Endothelial cell of umbilical vein (primary cell): ENCODE measurements at regions not wholly inside any gene's neighbourhood (a gene's known extent, or its start where the extent isn't known, plus 50 kb on each side); places are given as distances from the start of the nearest gene placed in this dataset.

Source experiments
- BruUV-seq: library from RNA; stranded (reverse); fragments of 400-500 nt; replicated peaks from 2 replicates; lab custom pipeline; 2021; lab: Mats Ljungman, UMichigan
- CTCF ChIA-PET: fragments of 300-600, 350-600 bp; sonication (Branson Sonifier 250); formaldehyde crosslinking; loops from one replicate; lab custom pipeline; 2021; ENCODE audit warnings: antibody characterized with exemption, inconsistent platforms; lab: Charles Lee
- POLR2A ChIA-PET: fragments of 300-600, 350-600 bp; sonication (Branson Sonifier 250); formaldehyde crosslinking; loops from one replicate; lab custom pipeline; 2021; ENCODE audit warnings: antibody characterized with exemption, inconsistent platforms; lab: Charles Lee
- DNase-seq: peaks from one replicate; pipeline ENCODE4 v3.0.0-alpha.2; 2011; ENCODE audit warnings: low read depth, low spot score
- FAIRE-seq: peaks from 2 replicates; lab custom pipeline; 2011; peaks lifted over from hg19 to GRCh38; lab: Jason Lieb, UNC
- H2AFZ ChIP-seq: 2 replicates; pipeline ENCODE4 v1.6.0; 2012; ENCODE audit warnings: low read depth, low read length, control low read depth, inconsistent platforms
- H3K27ac ChIP-seq: 2 replicates; pipeline ENCODE4 v1.5.1; 2011; ENCODE audit warnings: low read depth, mild to moderate bottlenecking, control low read depth, low read length, moderate library complexity; ENCODE audit not compliant: insufficient read depth
- H3K27me3 ChIP-seq, 2 experiments: 2 replicates each; pipeline versions ENCODE4 v1.6.0 to v1.6.1; 2011; ENCODE audit warnings: low read length in 2 of 2, mixed read lengths in 1 of 2; ENCODE audit not compliant: control insufficient read depth in 2 of 2, insufficient read depth in 2 of 2
- H3K36me3 ChIP-seq, 2 experiments: 2 replicates in 1 of 2; 3 replicates in 1 of 2; pipeline ENCODE4 v1.5.1; 2011; ENCODE audit warnings: low read length in 2 of 2, mild to moderate bottlenecking in 1 of 2, moderate library complexity in 1 of 2; ENCODE audit not compliant: control insufficient read depth in 2 of 2, insufficient read depth in 2 of 2; ENCODE audit errors: extremely low read depth in 1 of 2
- H3K4me1 ChIP-seq: 3 replicates; pipeline ENCODE4 v1.5.1; 2011; ENCODE audit warnings: mild to moderate bottlenecking, low read length; ENCODE audit not compliant: control insufficient read depth, insufficient read depth; ENCODE audit errors: extremely low read depth
- H3K4me2 ChIP-seq: 2 replicates; pipeline ENCODE4 v1.6.1; 2011; ENCODE audit warnings: low read length, control low read depth, mixed read lengths; ENCODE audit not compliant: insufficient read depth
- H3K4me3 ChIP-seq, 3 experiments: fragments of 200-600 bp in 1 of 3; sonication (generic), shearing (Covaris generic) in 1 of 3; replicated peaks in 1 of 3; 2 replicates each; pipeline ENCODE4 v1.5.1; 2011 to 2016; ENCODE audit warnings: control low read depth in 3 of 3, low read length in 3 of 3, mild to moderate bottlenecking in 2 of 3, inconsistent platforms in 1 of 3, low read depth in 1 of 3, moderate library complexity in 1 of 3; ENCODE audit not compliant: insufficient read depth in 1 of 3
- H3K79me2 ChIP-seq: 2 replicates; pipeline ENCODE4 v1.6.0; 2012; ENCODE audit warnings: low read length, inconsistent platforms; ENCODE audit not compliant: control insufficient read depth, insufficient read depth
- H3K9ac ChIP-seq: replicated peaks from 2 replicates; pipeline ENCODE3; 2011; ENCODE audit warnings: low read length, control low read depth; ENCODE audit not compliant: insufficient read depth; ENCODE audit errors: extremely low read depth
- H3K9me1 ChIP-seq: replicated peaks from 3 replicates; pipeline ENCODE4 v1.6.0; 2011; ENCODE audit warnings: mild to moderate bottlenecking, low read length; ENCODE audit not compliant: control insufficient read depth, insufficient read depth; ENCODE audit errors: extremely low read depth
- H3K9me3 ChIP-seq: replicated peaks from 2 replicates; pipeline ENCODE4 v1.5.1; 2012; ENCODE audit warnings: low read length, inconsistent platforms; ENCODE audit not compliant: control insufficient read depth, insufficient read depth
- H4K20me1 ChIP-seq: replicated peaks from 2 replicates; pipeline ENCODE3; 2011; ENCODE audit warnings: mild to moderate bottlenecking, low read length; ENCODE audit not compliant: control insufficient read depth, insufficient read depth; ENCODE audit errors: extremely low read depth
- EZH2 ChIP-seq: IDR thresholded peaks from 2 replicates; pipeline ENCODE4 v1.6.1; 2012; ENCODE audit warnings: borderline replicate concordance, low read depth, mild to moderate bottlenecking, moderate library complexity, low read length, inconsistent platforms; ENCODE audit not compliant: severe bottlenecking
- FOS ChIP-seq: IDR thresholded peaks from 2 replicates; pipeline ENCODE4 v1.6.1; 2011; ENCODE audit warnings: mild to moderate bottlenecking, low read length, moderate library complexity, borderline replicate concordance; ENCODE audit not compliant: insufficient read depth
- GATA2 ChIP-seq: IDR thresholded peaks from 2 replicates; pipeline ENCODE4 v1.7.0; 2011; ENCODE audit warnings: low read depth, mild to moderate bottlenecking, moderate library complexity, mixed read lengths, low read length; ENCODE audit not compliant: insufficient read length, insufficient read depth
- JUN ChIP-seq: IDR thresholded peaks from 2 replicates; pipeline ENCODE4 v1.6.1; 2011; ENCODE audit warnings: borderline replicate concordance, low read depth; ENCODE audit not compliant: insufficient read length, insufficient read depth
- MYC ChIP-seq: IDR thresholded peaks from one replicate; pipeline ENCODE4 v1.6.1; 2011; ENCODE audit warnings: mild to moderate bottlenecking, low read depth, low read length
- POLR2A ChIP-seq: IDR thresholded peaks from 2 replicates; pipeline ENCODE4 v1.6.1; 2012; ENCODE audit warnings: low read depth, mild to moderate bottlenecking, control low read depth, low read length
- POLR2AphosphoS5 ChIP-seq: IDR thresholded peaks from 2 replicates; pipeline ENCODE4 v1.6.1; 2012; ENCODE audit warnings: low read depth, mild to moderate bottlenecking, control low read depth, low read length, moderate library complexity; ENCODE audit not compliant: insufficient read depth
- dilution Hi-C: fragments of 300-500 bp; cut with MboI; formaldehyde crosslinking; loops from one replicate; pipeline ENCODE4 v1.15.0; 2019; ENCODE audit warnings: low sequenced_read_pairs; ENCODE audit not compliant: extremely low pct_ligation_motif_present
- intact Hi-C: fragments of 100-400 bp; cut with micrococcal nuclease; formaldehyde crosslinking; loops from one replicate; pipeline ENCODE4 v1.10.0; 2022
- TF ChIP-seq, protein P1 (sequence below), 2 donors: IDR thresholded peaks; 1 replicate in 1 of 2; 2 replicates in 1 of 2; pipeline ENCODE4 v1.5.1; 2011; ENCODE audit warnings: low read length in 2 of 2, mild to moderate bottlenecking in 2 of 2, moderate library complexity in 2 of 2, control low read depth in 1 of 2, inconsistent platforms in 1 of 2, low read depth in 1 of 2; ENCODE audit not compliant: insufficient read depth in 1 of 2; ENCODE audit errors: extremely low read depth in 1 of 2
- TF ChIP-seq, protein P2 (sequence below): IDR thresholded peaks from 2 replicates; pipeline ENCODE4 v1.6.1; 2011; ENCODE audit not compliant: insufficient read depth, insufficient read length

DNA sequence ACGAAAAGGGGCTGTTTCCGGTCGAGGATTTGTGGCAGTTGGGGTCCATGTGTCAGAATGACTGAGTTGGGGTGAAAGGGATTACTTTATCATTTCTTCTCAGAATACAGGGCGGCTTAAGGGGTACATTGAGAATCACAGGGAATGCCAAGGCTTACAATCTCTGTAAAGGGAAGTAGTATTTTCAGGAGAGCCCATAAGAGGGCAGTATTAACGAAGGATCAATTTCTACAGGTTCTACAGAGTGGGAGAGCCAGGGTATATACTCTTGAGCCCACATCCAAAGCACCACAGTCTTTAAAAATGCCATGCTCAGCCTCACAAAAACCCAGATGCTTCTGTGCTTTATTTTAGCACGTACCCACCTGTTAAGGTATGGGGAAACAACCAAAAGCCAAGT lies 67.7 kb upstream of the ZXDA start:
- H3K4me3 ChIP-seq: no peak overlapping the region
- H3K79me2 ChIP-seq: no peaks in the 10 kb centered on the region
- TF ChIP-seq EZH2: no peak
- TF ChIP-seq, protein P1, sequence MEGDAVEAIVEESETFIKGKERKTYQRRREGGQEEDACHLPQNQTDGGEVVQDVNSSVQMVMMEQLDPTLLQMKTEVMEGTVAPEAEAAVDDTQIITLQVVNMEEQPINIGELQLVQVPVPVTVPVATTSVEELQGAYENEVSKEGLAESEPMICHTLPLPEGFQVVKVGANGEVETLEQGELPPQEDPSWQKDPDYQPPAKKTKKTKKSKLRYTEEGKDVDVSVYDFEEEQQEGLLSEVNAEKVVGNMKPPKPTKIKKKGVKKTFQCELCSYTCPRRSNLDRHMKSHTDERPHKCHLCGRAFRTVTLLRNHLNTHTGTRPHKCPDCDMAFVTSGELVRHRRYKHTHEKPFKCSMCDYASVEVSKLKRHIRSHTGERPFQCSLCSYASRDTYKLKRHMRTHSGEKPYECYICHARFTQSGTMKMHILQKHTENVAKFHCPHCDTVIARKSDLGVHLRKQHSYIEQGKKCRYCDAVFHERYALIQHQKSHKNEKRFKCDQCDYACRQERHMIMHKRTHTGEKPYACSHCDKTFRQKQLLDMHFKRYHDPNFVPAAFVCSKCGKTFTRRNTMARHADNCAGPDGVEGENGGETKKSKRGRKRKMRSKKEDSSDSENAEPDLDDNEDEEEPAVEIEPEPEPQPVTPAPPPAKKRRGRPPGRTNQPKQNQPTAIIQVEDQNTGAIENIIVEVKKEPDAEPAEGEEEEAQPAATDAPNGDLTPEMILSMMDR (IDR thresholded peaks at IDR 0.05; ENCODE audit: extremely low read depth in 1 of 2, insufficient read depth in 1 of 2, low read depth in 1 of 2, low read length in 2 of 2): no peak
- TF ChIP-seq POLR2AphosphoS5: no peak
- no peak for TF ChIP-seq POLR2A
- TF ChIP-seq JUN: no peak
- TF ChIP-seq MYC: no peak
- TF ChIP-seq FOS: no peak
- H3K27me3 ChIP-seq: no peaks in the 10 kb centered on the region
- no peaks in the 10 kb centered on the region for H3K9me1 ChIP-seq
- DNase-seq (no peak), FAIRE-seq (no peak)
- no peak overlapping the region for H3K4me2 ChIP-seq
- no peak overlapping the region for H3K27ac ChIP-seq
- intact Hi-C loops (no loop called here), dilution Hi-C loops (no loop called here)
- no peaks in the 10 kb centered on the region for H4K20me1 ChIP-seq
- no peak overlapping the region for H2AFZ ChIP-seq
- ChIA-PET POLR2A (no interaction called here), CTCF (no interaction called here)
- H3K9me3 ChIP-seq: no peaks in the 10 kb centered on the region
- no peaks in the 10 kb centered on the region for H3K4me1 ChIP-seq
- H3K9ac ChIP-seq: no peak overlapping the region
- no peaks in the 10 kb centered on the region for H3K36me3 ChIP-seq
- BruUV-seq: no TSS peak

DNA sequence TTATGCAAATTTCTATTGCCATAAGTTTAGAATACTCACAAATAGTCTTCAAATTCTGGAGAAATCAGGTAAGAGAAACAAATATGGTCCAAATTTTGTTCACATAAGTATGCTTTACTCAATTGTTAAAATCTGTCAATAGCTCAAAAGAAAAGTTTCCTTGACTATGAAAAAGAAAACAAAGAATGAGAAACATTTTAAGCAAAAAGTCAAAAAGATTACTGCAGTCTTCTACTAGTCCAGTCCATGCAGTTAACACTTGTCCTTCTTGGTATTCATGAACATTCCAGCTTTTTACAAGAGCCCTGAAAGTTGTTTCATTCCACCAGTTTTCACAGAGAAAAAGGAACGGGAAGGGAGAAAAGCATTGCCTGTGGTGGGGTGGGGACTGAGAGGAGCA lies 54.7 kb upstream of the ZXDA start:
- no peak overlapping the region for H3K4me3 ChIP-seq
- ChIA-PET POLR2A (no interaction called here), CTCF (no interaction called here)
- H3K4me2 ChIP-seq: no peak overlapping the region
- no peaks in the 10 kb centered on the region for H3K9me1 ChIP-seq
- H3K4me1 ChIP-seq: no peaks in the 10 kb centered on the region
- intact Hi-C loops (no loop called here), dilution Hi-C loops (no loop called here)
- no peaks in the 10 kb centered on the region for H4K20me1 ChIP-seq
- FAIRE-seq (no peak), DNase-seq (no peak)
- BruUV-seq: no TSS peak
- no peaks in the 10 kb centered on the region for H3K27me3 ChIP-seq
- no peak overlapping the region for H3K27ac ChIP-seq
- H3K9me3 ChIP-seq: no peaks in the 10 kb centered on the region
- TF ChIP-seq POLR2A (no peak), FOS (no peak), MYC (no peak), EZH2 (no peak), GATA2 (no peak), JUN (no peak), POLR2AphosphoS5 (no peak)
- TF ChIP-seq, protein P2, sequence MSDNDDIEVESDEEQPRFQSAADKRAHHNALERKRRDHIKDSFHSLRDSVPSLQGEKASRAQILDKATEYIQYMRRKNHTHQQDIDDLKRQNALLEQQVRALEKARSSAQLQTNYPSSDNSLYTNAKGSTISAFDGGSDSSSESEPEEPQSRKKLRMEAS: no peak
- TF ChIP-seq, protein P1 (IDR thresholded peaks at IDR 0.05; ENCODE audit: extremely low read depth in 1 of 2, insufficient read depth in 1 of 2, low read depth in 1 of 2, low read length in 2 of 2): no peak
- H3K79me2 ChIP-seq: no peaks in the 10 kb centered on the region
- no peaks in the 10 kb centered on the region for H3K36me3 ChIP-seq
- no peak overlapping the region for H3K9ac ChIP-seq
- H2AFZ ChIP-seq: no peak overlapping the region
